ENCODE measurements at regions not wholly inside any gene's neighbourhood (a gene's known extent, or its start where the extent isn't known, plus 50 kb on each side); places are given as distances from the start of the nearest gene placed in this dataset.

- Histone ChIP-seq H3K4me3 (ENCODE audit: low read length) (no peak overlapping the region), H3K4me1 (ENCODE audit: control insufficient read depth, insufficient read depth, low read length) (no peaks in the 10 kb centered on the region), H3K36me3 (ENCODE audit: control insufficient read depth, insufficient read depth, low read length) (no peaks in the 10 kb centered on the region), H3K27ac (ENCODE audit: low read length) (no peak overlapping the region), H3K27me3 (ENCODE audit: control insufficient read depth, insufficient read depth, low read length) (no peaks in the 10 kb centered on the region), H3K9me3 (ENCODE audit: control insufficient read depth, insufficient read depth, low read length) (no peaks in the 10 kb centered on the region)
- no peak for ATAC-seq
- no peak for DNase-seq
- H3K27ac Mint-ChIP-seq: no peak overlapping the region
- TF ChIP-seq CTCF (IDR thresholded peaks at IDR 0.05): no peak
- no peaks in the 10 kb centered on the region for H3K36me3 Mint-ChIP-seq
- H3K27me3 Mint-ChIP-seq (ENCODE audit: low read depth in 2 of 2): peaks cover 12 to 19% of the 10 kb centered on the region in 2 donors
- 87% methylated on average over 7 of the region's 7 CpGs for WGBS (ENCODE audit: insufficient coverage)
- H3K4me3 Mint-ChIP-seq: no peak overlapping the region
- intact Hi-C loops (cut with micrococcal nuclease): no loop called here
- H3K4me1 Mint-ChIP-seq: no peaks in the 10 kb centered on the region
- no peaks in the 10 kb centered on the region for H3K9me3 Mint-ChIP-seq
Observed at GRCh38 chr14:95026851-95027463, 130.4 kb downstream of the DICER1 start.

- Histone ChIP-seq H3K4me1 (ENCODE audit: control insufficient read depth, insufficient read depth, low read length) (no peaks in the 10 kb centered on the region), H3K27ac (ENCODE audit: low read length) (no peak overlapping the region), H3K4me3 (ENCODE audit: low read length) (no peak overlapping the region), H3K36me3 (ENCODE audit: control insufficient read depth, insufficient read depth, low read length) (no peaks in the 10 kb centered on the region), H3K9me3 (ENCODE audit: control insufficient read depth, insufficient read depth, low read length) (peaks cover 4% of the 10 kb centered on the region), H3K27me3 (ENCODE audit: control insufficient read depth, insufficient read depth, low read length) (no peaks in the 10 kb centered on the region)
- 86% methylated on average over 6 of the region's 6 CpGs for WGBS (ENCODE audit: insufficient coverage)
- intact Hi-C loops (cut with micrococcal nuclease): no loop called here
- Mint-ChIP-seq H3K27ac (no peak overlapping the region), H3K27me3 (ENCODE audit: low read depth in 2 of 2) (peaks cover 15 to 17% of the 10 kb centered on the region in 2 donors), H3K9me3 (no peaks in the 10 kb centered on the region), H3K36me3 (no peaks in the 10 kb centered on the region), H3K4me1 (no peaks in the 10 kb centered on the region), H3K4me3 (no peak overlapping the region)
- TF ChIP-seq CTCF (IDR thresholded peaks at IDR 0.05): no peak
- ATAC-seq: no peak
- DNase-seq: no peak
Observed at GRCh38 chr14:95025941-95026340, 131.4 kb downstream of the DICER1 start.

- H3K4me3 Mint-ChIP-seq: no peak overlapping the region
- no peaks in the 10 kb centered on the region for H3K4me1 Mint-ChIP-seq
- intact Hi-C loops (cut with micrococcal nuclease): no loop called here
- Histone ChIP-seq H3K4me3 (ENCODE audit: low read length) (no peak overlapping the region), H3K9me3 (ENCODE audit: control insufficient read depth, insufficient read depth, low read length) (peaks cover 4% of the 10 kb centered on the region), H3K36me3 (ENCODE audit: control insufficient read depth, insufficient read depth, low read length) (no peaks in the 10 kb centered on the region), H3K27ac (ENCODE audit: low read length) (no peak overlapping the region), H3K27me3 (ENCODE audit: control insufficient read depth, insufficient read depth, low read length) (no peaks in the 10 kb centered on the region), H3K4me1 (ENCODE audit: control insufficient read depth, insufficient read depth, low read length) (no peaks in the 10 kb centered on the region)
- H3K27ac Mint-ChIP-seq: no peak overlapping the region
- ATAC-seq (no peak), DNase-seq (no peak)
- WGBS (ENCODE audit: insufficient coverage): 64% methylated on average over 4 of the region's 4 CpGs
- TF ChIP-seq CTCF (IDR thresholded peaks at IDR 0.05): no peak
- peaks cover 15 to 17% of the 10 kb centered on the region in 2 donors for H3K27me3 Mint-ChIP-seq (ENCODE audit: low read depth in 2 of 2)
- H3K36me3 Mint-ChIP-seq: no peaks in the 10 kb centered on the region
- no peaks in the 10 kb centered on the region for H3K9me3 Mint-ChIP-seq
Observed at GRCh38 chr14:95025218-95025617, 132.1 kb downstream of the DICER1 start.

GRCh38 chr14:95024380-95024779 lies 132.9 kb downstream of the DICER1 start:
- DNase-seq (no peak), ATAC-seq (no peak)
- WGBS (ENCODE audit: insufficient coverage): 88% methylated on average over 6 of the region's 6 CpGs
- TF ChIP-seq CTCF (IDR thresholded peaks at IDR 0.05): no peak
- Histone ChIP-seq H3K4me3 (ENCODE audit: low read length) (no peak overlapping the region), H3K9me3 (ENCODE audit: control insufficient read depth, insufficient read depth, low read length) (peaks cover 4% of the 10 kb centered on the region), H3K27me3 (ENCODE audit: control insufficient read depth, insufficient read depth, low read length) (no peaks in the 10 kb centered on the region), H3K27ac (ENCODE audit: low read length) (no peak overlapping the region), H3K4me1 (ENCODE audit: control insufficient read depth, insufficient read depth, low read length) (no peaks in the 10 kb centered on the region), H3K36me3 (ENCODE audit: control insufficient read depth, insufficient read depth, low read length) (no peaks in the 10 kb centered on the region)
- intact Hi-C loops (cut with micrococcal nuclease): no loop called here
- peaks cover 9 to 13% of the 10 kb centered on the region in 2 donors for H3K27me3 Mint-ChIP-seq (ENCODE audit: low read depth in 2 of 2)
- H3K27ac Mint-ChIP-seq: no peak overlapping the region
- H3K9me3 Mint-ChIP-seq: no peaks in the 10 kb centered on the region
- H3K4me1 Mint-ChIP-seq: no peaks in the 10 kb centered on the region
- no peaks in the 10 kb centered on the region for H3K36me3 Mint-ChIP-seq
- no peak overlapping the region for H3K4me3 Mint-ChIP-seq
